Gastroesophageal sphincter (tissue), 3 donors: ENCODE measurements at regions not wholly inside any gene's neighbourhood (a gene's known extent, or its start where the extent isn't known, plus 50 kb on each side); places are given as distances from the start of the nearest gene placed in this dataset.
"Not testable (repeated sequence)": the region's sequence is repeated elsewhere in the genome, so short reads cannot be mapped to it uniquely, and the experiment has no call there.

ENCODE experiments used
- EP300 ChIP-seq: sonication (generic); formaldehyde crosslinking; IDR thresholded peaks from one replicate; pipeline ENCODE4 v1.6.1; 2017; ENCODE audit warnings: antibody characterized with exemption, mild to moderate bottlenecking
- POLR2AphosphoS5 ChIP-seq: sonication (generic); formaldehyde crosslinking; IDR thresholded peaks from one replicate; pipeline ENCODE4 v1.6.1; 2017; ENCODE audit warnings: antibody characterized with exemption
- TF ChIP-seq, protein P1 (sequence below), 4 experiments: fragments of 200-600 bp in 2 of 4; fragments of 450-650 bp in 2 of 4; sonication (generic) in 1 of 4; IDR thresholded peaks; one replicate each; pipeline ENCODE4 v1.5.1; 2017 to 2019; ENCODE audit warnings: antibody characterized with exemption in 4 of 4, mild to moderate bottlenecking in 2 of 4, moderate library complexity in 2 of 4

DNA sequence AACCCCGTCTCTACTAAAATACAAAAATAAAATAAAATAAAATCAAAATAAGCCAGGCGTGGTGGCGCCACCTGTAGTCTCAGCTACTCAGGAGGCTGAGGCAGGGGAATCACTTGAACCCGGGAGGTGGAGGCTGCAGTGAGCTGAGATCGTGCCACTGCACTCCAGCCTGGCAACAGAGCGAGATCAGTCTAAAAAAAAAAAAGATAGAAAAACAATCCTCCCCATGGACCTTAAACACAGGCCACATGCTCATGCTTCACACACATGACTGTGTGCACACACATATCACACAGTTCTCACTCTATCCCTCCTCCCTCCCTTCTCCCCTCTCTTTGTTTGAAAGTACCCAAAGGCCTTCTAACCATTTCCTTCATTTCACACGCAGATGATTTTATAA, 667.6 kb downstream of the UQCRFS1 start:
- TF ChIP-seq, protein P1, sequence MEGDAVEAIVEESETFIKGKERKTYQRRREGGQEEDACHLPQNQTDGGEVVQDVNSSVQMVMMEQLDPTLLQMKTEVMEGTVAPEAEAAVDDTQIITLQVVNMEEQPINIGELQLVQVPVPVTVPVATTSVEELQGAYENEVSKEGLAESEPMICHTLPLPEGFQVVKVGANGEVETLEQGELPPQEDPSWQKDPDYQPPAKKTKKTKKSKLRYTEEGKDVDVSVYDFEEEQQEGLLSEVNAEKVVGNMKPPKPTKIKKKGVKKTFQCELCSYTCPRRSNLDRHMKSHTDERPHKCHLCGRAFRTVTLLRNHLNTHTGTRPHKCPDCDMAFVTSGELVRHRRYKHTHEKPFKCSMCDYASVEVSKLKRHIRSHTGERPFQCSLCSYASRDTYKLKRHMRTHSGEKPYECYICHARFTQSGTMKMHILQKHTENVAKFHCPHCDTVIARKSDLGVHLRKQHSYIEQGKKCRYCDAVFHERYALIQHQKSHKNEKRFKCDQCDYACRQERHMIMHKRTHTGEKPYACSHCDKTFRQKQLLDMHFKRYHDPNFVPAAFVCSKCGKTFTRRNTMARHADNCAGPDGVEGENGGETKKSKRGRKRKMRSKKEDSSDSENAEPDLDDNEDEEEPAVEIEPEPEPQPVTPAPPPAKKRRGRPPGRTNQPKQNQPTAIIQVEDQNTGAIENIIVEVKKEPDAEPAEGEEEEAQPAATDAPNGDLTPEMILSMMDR (IDR thresholded peaks at IDR 0.05), result not testable (repeated sequence)
- TF ChIP-seq EP300, POLR2AphosphoS5: not testable (repeated sequence)
